ENCODE measurements at regions not wholly inside any gene's neighbourhood (a gene's known extent, or its start where the extent isn't known, plus 50 kb on each side); places are given as distances from the start of the nearest gene placed in this dataset.

GRCh38 chr12:113755098-113755497 lies 211.0 kb downstream of the RBM19 start:
- TF ChIP-seq CTCF (IDR thresholded peaks at IDR 0.05) (no peak), POLR2AphosphoS5 (IDR thresholded peaks at IDR 0.05) (no peak)
